ENCODE measurements at regions not wholly inside any gene's neighbourhood (a gene's known extent, or its start where the extent isn't known, plus 50 kb on each side); places are given as distances from the start of the nearest gene placed in this dataset.

DNA sequence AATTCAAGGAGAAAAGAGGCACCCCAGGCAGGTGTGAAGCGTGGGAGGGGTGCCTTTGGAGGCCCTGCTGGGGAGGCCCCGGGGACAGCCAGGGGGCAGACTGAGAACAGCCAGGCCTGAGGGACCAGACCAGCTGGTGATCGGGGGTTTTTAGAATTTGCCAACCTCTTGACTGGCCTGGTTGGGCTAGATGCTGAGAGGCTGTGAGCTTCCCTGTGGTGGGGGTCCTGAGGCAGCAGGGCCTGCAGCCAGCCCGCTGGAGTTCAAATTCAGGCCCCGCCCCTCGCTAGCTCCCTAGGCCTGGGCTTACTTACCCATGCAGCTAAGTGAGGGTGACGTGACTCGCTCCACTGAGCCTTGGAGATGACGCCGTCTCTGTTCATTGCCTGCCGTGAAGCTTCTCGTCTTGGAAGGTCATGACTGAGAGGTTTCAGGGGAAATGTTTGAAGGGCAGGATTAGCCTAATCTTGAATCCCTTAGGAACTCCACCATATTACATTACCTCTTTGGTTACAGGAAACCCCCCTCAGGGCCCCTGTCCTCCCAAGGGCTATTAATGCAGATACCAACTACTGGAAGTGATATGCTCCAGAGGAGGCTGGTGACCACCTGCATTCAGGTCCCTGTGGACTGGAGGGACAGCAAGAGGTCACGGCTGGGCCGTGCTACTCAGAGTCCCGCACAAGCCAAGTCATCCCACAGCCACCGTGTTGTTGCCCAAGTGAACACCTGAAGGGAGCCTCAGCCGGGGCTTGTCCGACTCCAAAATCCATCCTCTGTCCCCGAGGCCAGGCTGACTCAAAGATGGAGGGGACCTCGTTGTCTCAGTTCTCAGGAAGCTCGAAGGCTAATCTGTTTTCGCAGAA lies 73.9 kb upstream of the DUSP22 start:
- Histone ChIP-seq H3K9me3 (ENCODE audit: control extremely low read depth in 1 of 3, control insufficient read depth in 2 of 3, insufficient read depth in 1 of 3, low read length in 2 of 3) (peaks cover 0 to 16% (median 4%) of the 10 kb centered on the region in 3 donors), H3K27me3 (replicated peaks in 1 of 4; ENCODE audit: control extremely low read depth in 1 of 4, control insufficient read depth in 3 of 4, insufficient read depth in 4 of 4, low read length in 3 of 4) (no peaks in the 10 kb centered on the region), H3K9ac (ENCODE audit: low read length) (peak overlapping the region; percentile 7), H3K4me2 (replicated peaks; ENCODE audit: low read depth, low read length, poor library complexity, severe bottlenecking) (peak overlapping the region; percentile 62), H4K20me1 (ENCODE audit: control insufficient read depth, insufficient read depth, low read length, poor library complexity, severe bottlenecking) (no peaks in the 10 kb centered on the region), H3K4me3 (ENCODE audit: control extremely low read depth in 1 of 5, extremely low read depth in 1 of 5, insufficient read depth in 1 of 5, low read depth in 2 of 5, low read length in 4 of 5) (no peak overlapping the region), H2AFZ (ENCODE audit: insufficient read depth, low read depth, low read length, poor library complexity, severe bottlenecking) (no peak overlapping the region), H3K27ac (ENCODE audit: low read length in 2 of 2) (peak overlapping the region; percentile 64 to 71), H3K36me3 (replicated peaks in 1 of 2; ENCODE audit: control extremely low read depth in 1 of 2, control insufficient read depth in 1 of 2, extremely low read depth in 1 of 2, insufficient read depth in 2 of 2, low read length in 1 of 2) (no peaks in the 10 kb centered on the region), H3K79me2 (ENCODE audit: control insufficient read depth, insufficient read depth, low read length) (no peaks in the 10 kb centered on the region), H3K4me1 (ENCODE audit: control insufficient read depth in 2 of 2, insufficient read depth in 2 of 2, low read length in 2 of 2) (peaks cover 43 to 62% of the 10 kb centered on the region in 2 donors)
- TF ChIP-seq CTCF (IDR thresholded peaks at IDR 0.05) (no peak), EZH2 (IDR thresholded peaks at IDR 0.05; ENCODE audit: borderline replicate concordance, insufficient read depth, low read depth, low read length, poor library complexity, severe bottlenecking) (no peak)
- H3K4me3 Mint-ChIP-seq, result peak overlapping the region; percentile 58
- 31% methylated on average over 16 of the region's 22 CpGs for WGBS (ENCODE audit: insufficient coverage)
- intact Hi-C loops (cut with micrococcal nuclease), result loop anchor here (2.0 kb wide), 3 partner anchors 30 to 172 kb away; partner anchors contain the start of gene IRF4
- H3K9me3 Mint-ChIP-seq (ENCODE audit: insufficient read depth), result no peaks in the 10 kb centered on the region
- ChIA-PET POLR2A (interaction anchor here (0.6 to 2.0 kb wide), 4 partner anchors 95 to 174 kb away, joined by 3 to 12 read pairs (median 6); partner anchors contain the start of gene IRF4), CTCF (interaction anchor here (0.8 to 8.9 kb wide), 19 partner anchors 8 to 375 kb away, joined by 3 to 49 read pairs (median 4); no protein-coding TSS in a partner anchor)
- DNase-seq, result peak; percentile 74
- peak; percentile 65 for ATAC-seq (ENCODE audit: low read depth)
- H3K27me3 Mint-ChIP-seq, result no peaks in the 10 kb centered on the region
- peaks cover 68% of the 10 kb centered on the region for H3K4me1 Mint-ChIP-seq
- H3K27ac Mint-ChIP-seq, result peak overlapping the region; percentile 89

Data from B cell (primary cell).